NCI-H1048 (cell line): ENCODE measurements at regions not wholly inside any gene's neighbourhood (a gene's known extent, or its start where the extent isn't known, plus 50 kb on each side); places are given as distances from the start of the nearest gene placed in this dataset.

Source experiments
- DNase-seq: peaks from one replicate; lab custom pipeline; 2025; lab: John Stamatoyannopoulos, UW

- no peak for DNase-seq
Observed at GRCh38 chr4:45358573-45359506, 632.5 kb upstream of the GNPDA2 start.

GRCh38 chr4:45353161-45353560, 626.8 kb upstream of the GNPDA2 start:
- DNase-seq = no peak

GRCh38 chr4:45350438-45350837, 624.1 kb upstream of the GNPDA2 start:
- no peak for DNase-seq

GRCh38 chr4:45349859-45350258, 623.5 kb upstream of the GNPDA2 start:
- DNase-seq = no peak

DNA sequence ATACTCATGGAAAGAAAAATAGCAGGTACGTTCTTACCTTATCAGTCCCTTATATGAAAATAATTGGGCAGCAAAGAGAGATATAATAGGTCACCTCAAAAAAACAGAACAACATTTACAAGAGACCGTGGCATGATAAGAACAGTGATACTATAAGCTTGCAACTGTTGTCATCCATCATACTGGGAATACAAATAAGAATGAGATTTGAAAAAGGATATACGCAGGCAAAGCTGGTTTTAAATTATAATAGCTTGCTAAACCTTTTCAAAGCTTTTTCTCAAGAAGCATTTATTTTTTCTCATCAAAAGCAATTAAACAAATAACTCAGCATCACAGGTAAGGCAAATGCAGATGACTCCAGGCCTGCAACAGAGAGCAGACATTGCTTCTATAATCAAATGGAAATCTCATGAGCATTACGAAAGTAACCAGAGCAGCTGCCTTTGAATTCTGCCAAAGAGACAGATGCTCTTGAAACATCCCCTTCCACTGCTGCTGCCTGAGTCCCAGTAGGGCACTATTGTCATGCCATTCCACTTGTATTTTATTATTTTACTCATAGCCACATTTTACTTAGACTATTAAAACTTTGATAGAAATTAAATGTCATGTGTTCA, 620.6 kb upstream of the GNPDA2 start:
- no peak for DNase-seq

- no peak for DNase-seq
Observed at GRCh38 chr4:45345558-45345957, 619.2 kb upstream of the GNPDA2 start.

DNA sequence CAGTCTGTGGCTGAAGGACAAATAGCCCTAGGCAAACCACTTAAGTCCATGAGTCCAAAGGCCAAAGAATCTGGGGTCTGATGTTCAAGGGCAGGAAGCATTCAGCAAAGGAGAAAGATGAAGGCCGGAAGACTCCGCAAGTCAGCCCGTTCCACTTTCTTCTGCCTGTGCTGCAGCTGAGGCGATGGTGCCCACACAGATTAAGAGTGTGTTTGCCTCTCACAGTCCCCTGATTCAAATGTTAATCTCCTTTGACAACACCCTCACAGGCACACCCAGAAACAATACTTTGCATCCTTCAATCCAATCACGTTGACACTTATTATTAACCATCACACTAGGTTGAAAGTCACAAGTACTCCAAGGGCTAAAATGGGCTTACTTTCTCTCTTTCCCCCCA, 605.4 kb upstream of the GNPDA2 start:
- DNase-seq = no peak

DNA sequence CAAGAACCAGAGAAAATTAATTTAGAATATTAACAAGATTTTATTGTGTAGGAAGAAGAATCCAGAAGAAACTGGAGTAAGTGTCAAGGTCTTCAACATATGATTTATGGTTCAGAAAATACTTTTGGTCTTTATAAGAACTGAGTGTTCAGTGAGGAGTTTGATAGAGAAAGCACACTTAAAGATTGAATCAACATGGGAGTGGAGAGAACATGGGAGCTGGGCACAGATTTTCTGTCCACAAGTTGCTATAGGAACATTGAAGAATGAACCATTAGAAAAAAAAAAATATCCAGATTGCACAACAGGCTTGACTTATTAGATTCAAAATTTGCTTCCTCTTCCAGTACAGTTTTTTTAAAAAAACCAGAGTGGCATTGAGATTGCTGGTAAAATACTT, 601.2 kb upstream of the GNPDA2 start:
- DNase-seq = no peak

DNA sequence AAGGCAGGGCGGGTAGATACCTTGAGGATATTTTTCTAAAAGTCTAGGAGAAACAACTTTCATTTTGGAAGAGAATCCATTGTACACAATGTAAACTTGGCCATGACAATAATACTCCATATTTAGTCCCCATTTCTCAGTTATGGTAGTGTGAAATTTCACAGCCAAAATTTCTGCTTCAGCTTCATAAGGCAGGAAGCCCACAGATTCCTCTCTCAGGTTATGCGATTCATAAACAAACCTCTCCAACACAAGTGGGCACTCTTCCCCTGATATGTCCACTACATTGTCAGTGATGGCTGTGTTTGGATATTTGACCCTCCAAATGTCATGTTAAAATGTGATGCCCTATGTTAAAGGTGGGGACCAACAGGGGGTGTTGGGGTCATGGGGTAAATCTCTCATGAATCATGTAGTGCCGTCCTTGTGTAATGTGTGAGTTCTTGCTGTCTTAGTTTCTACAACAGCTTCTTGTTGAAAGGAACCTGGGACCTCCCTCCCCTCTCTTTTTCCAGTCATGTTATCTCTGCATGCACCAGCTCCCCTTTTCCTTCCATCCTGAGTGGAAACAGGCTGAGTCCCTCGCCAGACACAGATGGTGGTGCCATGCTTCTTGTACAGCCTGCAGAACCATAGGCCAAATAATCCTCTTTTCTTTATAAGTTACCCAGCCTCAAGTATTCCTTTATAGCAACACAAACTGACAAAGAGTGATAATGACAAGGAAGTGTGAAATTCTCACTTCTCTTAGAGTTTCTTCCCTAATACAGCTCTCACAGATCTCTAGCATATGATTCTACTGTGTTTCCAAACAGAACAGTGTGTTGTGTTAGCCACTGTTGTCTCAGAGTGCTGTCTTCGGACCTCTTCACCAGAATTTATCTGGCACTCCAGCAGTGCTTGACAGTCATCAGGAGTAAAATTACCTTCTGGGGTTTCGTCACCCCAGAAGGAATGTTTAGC, 598.4 kb upstream of the GNPDA2 start:
- DNase-seq = no peak

GRCh38 chr4:45323453-45324058, 597.2 kb upstream of the GNPDA2 start:
- DNase-seq = no peak

GRCh38 chr4:45317739-45318138, 591.4 kb upstream of the GNPDA2 start:
- no peak for DNase-seq

DNA sequence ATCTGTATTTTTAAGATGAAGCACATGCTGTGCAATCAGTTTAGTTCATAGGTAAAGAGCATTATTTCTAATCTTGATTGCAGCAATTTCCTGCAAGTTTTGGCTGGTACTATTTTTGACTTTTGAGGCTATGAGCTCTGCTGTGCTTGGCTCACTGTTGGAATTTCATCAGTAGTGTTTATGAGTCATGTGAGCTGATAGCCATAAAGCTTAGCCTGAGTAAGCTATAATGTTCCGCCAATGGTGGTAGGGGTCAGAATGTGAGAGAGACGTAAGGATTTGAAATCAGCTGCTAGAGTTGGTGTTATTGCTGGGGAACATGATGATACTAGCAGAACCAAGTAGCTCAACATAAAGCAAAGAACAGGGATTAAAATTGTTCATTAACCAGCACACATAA, 590.9 kb upstream of the GNPDA2 start:
- no peak for DNase-seq

GRCh38 chr4:45316257-45316656, 589.9 kb upstream of the GNPDA2 start:
- no peak for DNase-seq

DNA sequence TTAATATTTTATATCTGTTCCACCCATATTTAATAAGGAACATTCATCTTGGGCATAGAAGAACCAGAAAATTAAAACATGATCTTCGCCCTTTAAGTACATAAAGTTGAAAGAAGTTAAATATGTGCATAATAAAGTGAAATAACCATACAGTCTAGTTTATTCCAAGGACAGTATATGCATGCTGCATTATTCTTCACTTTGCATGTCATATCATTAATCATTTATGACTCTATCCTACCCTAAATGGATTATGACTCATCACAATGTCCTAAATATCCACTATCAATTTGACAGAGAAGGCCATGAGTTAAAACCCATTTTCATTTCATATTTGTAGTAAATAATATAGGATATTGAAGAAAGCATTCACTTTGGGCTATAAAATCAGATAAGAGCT, 576.5 kb upstream of the GNPDA2 start:
- no peak for DNase-seq

DNA sequence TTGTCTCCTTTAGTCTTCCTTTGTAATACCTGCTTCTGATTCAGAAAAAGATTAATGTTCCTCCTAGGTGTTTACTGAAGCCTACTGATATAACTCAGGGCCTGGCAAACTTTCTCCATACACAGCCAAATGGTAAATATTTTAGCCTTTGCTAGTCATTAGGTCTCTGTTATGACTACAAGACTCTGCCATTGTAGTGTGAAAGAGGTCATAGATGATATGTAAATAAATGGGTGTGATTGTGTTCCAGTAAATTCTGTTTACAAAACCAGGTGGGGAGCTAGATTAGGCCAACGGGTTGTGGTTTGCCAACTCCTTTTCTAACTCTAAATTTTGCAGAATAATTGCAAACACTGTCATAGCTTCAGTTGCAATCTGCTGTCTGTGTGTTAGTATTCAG, 568.1 kb upstream of the GNPDA2 start:
- DNase-seq = no peak

DNA sequence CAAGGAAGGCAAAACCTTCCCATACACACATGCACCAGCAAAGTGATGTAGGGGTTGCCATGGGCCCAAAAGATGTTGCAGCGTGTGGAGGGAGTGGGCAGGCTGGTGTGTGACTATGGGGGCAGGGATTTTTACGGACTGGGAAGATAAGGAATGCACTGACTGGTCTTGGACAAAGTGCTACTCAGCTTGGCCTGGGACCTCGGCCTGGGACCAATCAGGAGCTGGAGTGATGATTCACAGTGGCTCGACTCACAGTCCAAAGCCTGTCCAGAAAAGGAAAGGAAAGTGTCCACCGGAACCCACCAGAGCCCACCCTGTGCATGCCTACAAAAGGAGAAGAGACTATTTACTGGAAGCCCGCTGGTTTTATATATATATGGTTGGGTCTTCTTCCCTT, 567.0 kb upstream of the GNPDA2 start:
- no peak for DNase-seq

DNA sequence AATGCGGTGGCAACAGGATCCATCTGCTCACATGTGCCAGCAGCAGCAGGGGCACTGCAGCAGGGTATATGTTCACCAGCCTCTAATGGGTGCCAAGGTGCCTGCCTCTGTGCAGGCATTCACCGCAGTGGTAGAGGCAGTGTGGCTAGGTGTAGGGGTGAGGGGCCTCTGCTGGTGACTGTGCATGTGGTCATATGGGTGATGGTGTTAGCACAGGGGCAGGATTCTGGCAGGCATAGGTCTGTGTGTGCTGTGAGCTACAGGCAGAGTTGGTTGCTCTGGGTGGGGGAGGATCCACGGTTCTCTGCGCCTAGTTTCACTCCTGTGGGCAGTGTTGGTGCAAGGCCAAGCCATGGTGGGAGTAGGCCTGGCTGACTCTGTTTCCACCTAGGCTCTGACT, 566.5 kb upstream of the GNPDA2 start:
- no peak for DNase-seq

DNA sequence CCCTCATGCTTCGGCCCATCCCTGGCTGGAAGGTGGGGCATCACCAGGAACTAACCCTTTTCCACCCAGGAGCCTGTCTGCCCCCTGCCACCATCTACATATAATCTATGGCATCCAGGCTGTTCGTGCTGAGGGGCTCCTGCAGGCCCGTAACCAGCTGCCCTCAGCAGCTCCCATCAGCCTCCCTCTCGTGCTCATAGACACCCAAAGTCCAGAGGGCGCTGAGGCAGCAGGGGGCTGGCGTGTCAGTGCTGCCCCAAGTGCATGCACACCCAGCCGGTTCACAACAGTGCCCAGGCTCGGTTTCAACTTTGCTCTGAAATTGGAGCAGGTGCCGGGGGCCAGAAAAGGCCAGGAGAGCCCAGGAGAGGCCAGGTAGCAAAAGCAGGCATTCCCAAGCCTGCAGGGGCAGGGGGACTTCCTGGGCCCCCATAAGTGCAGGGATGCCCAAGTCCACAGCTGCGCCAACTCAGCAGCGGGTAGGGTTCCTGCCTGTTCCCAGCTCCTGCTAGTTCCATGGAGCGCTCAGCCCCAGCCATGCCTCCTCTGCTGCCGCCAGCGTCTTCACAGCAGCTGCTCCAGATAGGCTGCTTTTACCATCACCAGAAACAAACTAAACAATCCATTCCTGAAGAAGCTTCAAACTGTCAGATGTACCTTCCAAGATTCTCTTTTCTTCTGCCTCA, 558.2 kb upstream of the GNPDA2 start:
- DNase-seq = no peak

GRCh38 chr4:45283352-45283751, 557.0 kb upstream of the GNPDA2 start:
- no peak for DNase-seq

- no peak for DNase-seq
Observed at GRCh38 chr4:45280121-45280520, 553.8 kb upstream of the GNPDA2 start.

DNA sequence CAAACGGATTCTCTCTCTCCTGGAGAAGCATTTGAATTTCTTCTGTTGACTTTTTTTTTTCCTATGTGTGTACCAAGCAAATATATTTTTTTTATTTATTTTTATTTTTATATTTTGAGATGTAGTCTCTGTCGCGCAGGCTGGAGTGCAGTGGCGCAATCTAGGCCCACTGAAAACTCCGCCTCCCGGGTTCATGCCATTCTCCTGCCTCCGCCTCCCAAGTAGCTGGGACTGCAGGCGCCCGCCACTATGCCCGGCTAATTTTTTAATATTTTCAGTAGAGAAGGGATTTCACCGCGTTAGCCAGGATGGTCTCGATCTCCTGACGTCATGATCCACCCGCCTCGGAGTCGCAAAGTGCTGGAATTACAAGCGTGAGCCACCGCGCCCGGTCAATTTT, 549.5 kb upstream of the GNPDA2 start:
- no peak for DNase-seq
